Body of pancreas (tissue), 4 donors: ENCODE measurements at regions not wholly inside any gene's neighbourhood (a gene's known extent, or its start where the extent isn't known, plus 50 kb on each side); places are given as distances from the start of the nearest gene placed in this dataset.
"Not testable (repeated sequence)": the region's sequence is repeated elsewhere in the genome, so short reads cannot be mapped to it uniquely, and the experiment has no call there.

Experiments used
- ATAC-seq: fragments of 150-250 bp; one replicate; pipeline ENCODE4 v1.9.1; 2016
- DNase-seq, 4 donors: peaks; one replicate each; pipeline ENCODE4 v3.0.0-alpha.2; 2019
- H3K27ac ChIP-seq, 4 donors: fragments of 200-600 bp; sonication (generic); 1 replicate in 3 of 4; 2 replicates in 1 of 4; pipeline versions ENCODE4 v1.5.1 to v1.6.1; 2016 to 2019; ENCODE audit warnings: mild to moderate bottlenecking in 1 of 4, mixed read lengths in 1 of 4, moderate library complexity in 1 of 4
- H3K27me3 ChIP-seq, 2 donors: fragments of 200-600 bp; sonication (generic); one replicate each; pipeline ENCODE4 v1.6.0; 2016; ENCODE audit warnings: mild to moderate bottlenecking in 1 of 2
- H3K36me3 ChIP-seq, 2 donors: fragments of 200-600 bp; sonication (generic); replicated peaks in 1 of 2; 2 replicates each; pipeline ENCODE4 v1.5.1; 2016; ENCODE audit warnings: low read depth in 2 of 2; ENCODE audit not compliant: insufficient read depth in 1 of 2
- H3K4me1 ChIP-seq: fragments of 200-600 bp; sonication (generic); one replicate; pipeline ENCODE4 v1.6.0; 2016
- H3K4me3 ChIP-seq, 2 donors: fragments of 200-600 bp; sonication (generic); 1 replicate in 1 of 2; 2 replicates in 1 of 2; pipeline ENCODE4 v1.5.1; 2016 to 2019
- H3K9me3 ChIP-seq, 3 donors: fragments of 200-600 bp; sonication (generic); 1 replicate in 2 of 3; 2 replicates in 1 of 3; pipeline ENCODE4 v1.5.1; 2016
- CTCF ChIP-seq, 7 experiments: fragments of 450-650 bp in 4 of 7; fragments of 200-600 bp in 3 of 7; sonication (generic) in 3 of 7; IDR thresholded peaks; one replicate each; pipeline ENCODE4 v1.5.1; 2016 to 2019; ENCODE audit warnings: antibody characterized with exemption in 7 of 7
- POLR2A ChIP-seq, 3 donors: fragments of 450-650 bp; IDR thresholded peaks; one replicate each; pipeline ENCODE4 v1.6.1; 2016; ENCODE audit warnings: antibody characterized with exemption in 3 of 3, mild to moderate bottlenecking in 2 of 3
- WGBS, 2 donors: methylation state at CpG; one replicate each; pipeline ENCODE4 v1.1.5; 2017; 5-methylcytosine and 5-hydroxymethylcytosine counted together
- intact Hi-C: fragments of 100-400 bp; cut with DNase I; formaldehyde crosslinking; loops from one replicate; pipeline ENCODE4 v1.15.1; 2023

DNA sequence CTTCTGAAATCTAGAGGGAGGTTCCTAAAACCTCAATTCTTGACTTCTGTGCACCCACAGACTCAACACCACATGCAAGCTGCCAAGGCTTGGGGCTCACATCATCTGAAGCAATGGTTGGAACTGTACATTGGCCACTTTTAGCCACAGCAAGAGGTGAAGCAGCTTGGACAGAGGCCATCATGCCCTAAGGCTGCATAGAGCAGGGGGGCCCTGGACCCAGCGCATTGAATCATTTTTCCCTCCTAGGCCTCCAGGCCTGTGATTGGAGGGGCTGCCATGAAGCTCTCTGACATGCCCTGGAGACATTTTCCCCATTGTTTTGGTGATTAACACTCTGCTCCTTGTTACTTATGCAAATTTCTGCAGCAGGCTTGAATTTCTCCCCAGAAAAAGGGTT lies 145.9 kb downstream of the C6orf118 start:
- no peak for ATAC-seq

DNA sequence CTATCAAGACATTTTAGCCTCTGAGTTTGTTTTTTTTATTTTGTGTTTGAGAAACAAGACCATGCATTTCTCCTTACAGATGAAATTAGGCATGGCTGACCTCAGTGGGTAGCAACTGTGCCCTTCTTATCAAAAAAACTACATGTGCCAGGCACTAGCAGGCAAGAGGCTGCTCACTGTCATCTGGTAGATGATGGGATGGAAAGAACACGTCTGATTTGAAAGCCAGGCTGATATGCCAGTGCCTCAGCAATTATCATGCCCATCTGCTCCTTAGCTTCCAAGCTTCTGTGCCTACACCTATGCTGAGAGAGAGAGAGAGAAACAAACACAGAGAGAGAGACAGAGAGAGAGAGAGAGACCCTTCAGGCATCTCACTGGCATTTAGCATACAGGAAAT lies 149.9 kb downstream of the C6orf118 start:
- no peak for ATAC-seq
- intact Hi-C loops = no loop called here
- H3K27ac ChIP-seq = no peak overlapping the region
- H3K4me1 ChIP-seq = no peaks in the 10 kb centered on the region
- H3K9me3 ChIP-seq = peaks cover 0 to 8% (median 0%) of the 10 kb centered on the region in 3 donors
- no peaks in the 10 kb centered on the region for H3K36me3 ChIP-seq
- WGBS, 2 donors = 11 to 29% methylated on average over 1 of the region's 1 CpG
- no peak for DNase-seq
- no peak overlapping the region for H3K4me3 ChIP-seq
- no peaks in the 10 kb centered on the region for H3K27me3 ChIP-seq
- TF ChIP-seq POLR2A (IDR thresholded peaks at IDR 0.05) (no peak), CTCF (IDR thresholded peaks at IDR 0.05) (no peak)

More for the DNA sequence above, 145.9 kb downstream of the C6orf118 start:
- H3K9me3 ChIP-seq = peaks cover 0 to 8% (median 0%) of the 10 kb centered on the region in 3 donors
- no peak for TF ChIP-seq CTCF (IDR thresholded peaks at IDR 0.05)
- no peak for TF ChIP-seq POLR2A (IDR thresholded peaks at IDR 0.05)
- DNase-seq = no peak
- H3K27me3 ChIP-seq = no peaks in the 10 kb centered on the region
- H3K27ac ChIP-seq = no peak overlapping the region
- 44 to 64% methylated on average over 1 of the region's 1 CpG for WGBS, 2 donors
- intact Hi-C loops = no loop called here
- no peaks in the 10 kb centered on the region for H3K36me3 ChIP-seq
- no peak overlapping the region for H3K4me3 ChIP-seq
- no peaks in the 10 kb centered on the region for H3K4me1 ChIP-seq

GRCh38 chr6:165146456-165146855 lies 162.9 kb downstream of the C6orf118 start:
- Histone ChIP-seq H3K27me3 (no peaks in the 10 kb centered on the region), H3K27ac (no peak overlapping the region), H3K36me3 (no peaks in the 10 kb centered on the region), H3K4me1 (no peaks in the 10 kb centered on the region), H3K9me3 (no peaks in the 10 kb centered on the region), H3K4me3 (no peak overlapping the region)
- DNase-seq = no peak
- WGBS, 2 donors = 39 to 52% methylated on average over 2 to 3 of the region's 3 CpGs
- ATAC-seq = no peak
- intact Hi-C loops = no loop called here
- TF ChIP-seq POLR2A (IDR thresholded peaks at IDR 0.05) = no peak
- no peak for TF ChIP-seq CTCF (IDR thresholded peaks at IDR 0.05)

DNA sequence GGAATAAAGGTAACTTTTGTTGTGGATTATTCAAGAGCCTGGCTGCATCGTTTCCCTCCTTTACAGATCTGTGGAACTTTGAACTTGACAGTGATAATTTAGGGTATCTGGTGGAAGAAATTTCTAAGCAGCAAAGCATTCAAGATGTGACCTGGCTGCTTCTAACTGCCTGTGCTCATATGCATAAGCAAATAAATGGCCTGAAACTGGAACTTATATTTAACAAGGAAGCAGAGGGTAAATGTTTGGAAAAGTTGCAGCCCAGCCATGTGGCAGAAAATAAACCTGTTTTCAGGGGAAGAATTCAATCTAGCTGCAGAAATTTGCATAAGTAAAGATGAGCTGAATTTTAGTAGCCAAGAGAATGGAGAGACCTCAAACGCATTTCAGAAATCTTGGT lies 173.5 kb downstream of the C6orf118 start:
- no peak overlapping the region for H3K27ac ChIP-seq
- no peaks in the 10 kb centered on the region for H3K4me1 ChIP-seq
- no peak overlapping the region for H3K4me3 ChIP-seq
- no peaks in the 10 kb centered on the region for H3K36me3 ChIP-seq
- intact Hi-C loops = no loop called here
- DNase-seq (no peak), ATAC-seq (no peak)
- no peaks in the 10 kb centered on the region for H3K27me3 ChIP-seq
- WGBS, 2 donors = 46 to 50% methylated on average over 2 of the region's 2 CpGs
- no peaks in the 10 kb centered on the region for H3K9me3 ChIP-seq
- TF ChIP-seq POLR2A (IDR thresholded peaks at IDR 0.05) (no peak), CTCF (IDR thresholded peaks at IDR 0.05) (no peak)

DNA sequence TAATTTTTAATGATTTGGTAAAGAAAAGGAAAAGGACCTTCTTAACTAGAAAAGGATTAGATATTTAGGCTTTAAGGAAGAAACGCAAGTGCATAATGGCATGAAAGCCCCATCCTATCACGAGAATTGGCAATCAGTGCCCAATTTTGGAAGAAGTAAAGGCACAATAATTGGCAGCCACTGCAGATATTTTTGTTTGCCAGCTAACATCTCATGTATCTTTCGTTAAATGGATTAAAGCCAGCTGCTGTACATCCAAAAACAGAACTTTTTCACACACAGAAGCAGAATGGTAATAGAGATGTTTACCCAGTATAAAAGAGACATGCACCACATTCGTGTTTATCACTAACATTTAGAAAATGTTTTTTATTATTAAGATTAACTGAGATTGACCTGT lies 180.3 kb downstream of the C6orf118 start:
- Histone ChIP-seq H3K36me3 (no peaks in the 10 kb centered on the region), H3K27me3 (no peaks in the 10 kb centered on the region), H3K4me3 (no peak overlapping the region), H3K9me3 (no peaks in the 10 kb centered on the region), H3K4me1 (no peaks in the 10 kb centered on the region), H3K27ac (no peak overlapping the region)
- DNase-seq (no peak), ATAC-seq (no peak)
- intact Hi-C loops = no loop called here
- 39 to 45% methylated on average over 4 of the region's 4 CpGs for WGBS, 2 donors
- TF ChIP-seq CTCF (IDR thresholded peaks at IDR 0.05) (no peak), POLR2A (IDR thresholded peaks at IDR 0.05) (no peak)

DNA sequence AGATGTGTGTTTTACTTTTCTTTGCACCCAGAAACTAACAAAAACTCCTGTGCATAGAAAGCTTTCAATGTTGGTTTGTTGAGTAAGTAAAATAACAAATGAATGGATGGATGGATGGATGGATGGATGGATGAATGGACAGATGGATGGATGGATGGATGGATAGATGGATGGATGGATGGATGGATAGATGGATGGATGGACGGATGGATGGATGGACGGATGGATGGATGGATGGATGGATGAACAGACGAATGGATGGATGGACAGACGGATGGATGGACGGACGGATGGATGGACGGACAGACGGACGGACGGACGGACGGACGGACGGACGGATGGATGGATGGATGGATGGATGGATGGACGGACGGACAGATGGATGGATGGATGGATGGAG lies 181.7 kb downstream of the C6orf118 start:
- intact Hi-C loops, H3K4me1 ChIP-seq, H3K36me3 ChIP-seq, H3K27me3 ChIP-seq, H3K4me3 ChIP-seq, ATAC-seq, H3K27ac ChIP-seq, H3K9me3 ChIP-seq, DNase-seq: not testable (repeated sequence)
- 47 to 63% methylated on average over 17 of the region's 17 CpGs for WGBS, 2 donors

GRCh38 chr6:165124681-165125080 lies 184.7 kb downstream of the C6orf118 start:
- intact Hi-C loops, H3K27ac ChIP-seq, H3K4me1 ChIP-seq, DNase-seq, H3K27me3 ChIP-seq, ATAC-seq, H3K36me3 ChIP-seq, H3K4me3 ChIP-seq, H3K9me3 ChIP-seq: not testable (repeated sequence)
- 73 to 75% methylated on average over 2 of the region's 4 CpGs for WGBS, 2 donors
